ENCODE measurements at regions not wholly inside any gene's neighbourhood (a gene's known extent, or its start where the extent isn't known, plus 50 kb on each side); places are given as distances from the start of the nearest gene placed in this dataset.

DNA sequence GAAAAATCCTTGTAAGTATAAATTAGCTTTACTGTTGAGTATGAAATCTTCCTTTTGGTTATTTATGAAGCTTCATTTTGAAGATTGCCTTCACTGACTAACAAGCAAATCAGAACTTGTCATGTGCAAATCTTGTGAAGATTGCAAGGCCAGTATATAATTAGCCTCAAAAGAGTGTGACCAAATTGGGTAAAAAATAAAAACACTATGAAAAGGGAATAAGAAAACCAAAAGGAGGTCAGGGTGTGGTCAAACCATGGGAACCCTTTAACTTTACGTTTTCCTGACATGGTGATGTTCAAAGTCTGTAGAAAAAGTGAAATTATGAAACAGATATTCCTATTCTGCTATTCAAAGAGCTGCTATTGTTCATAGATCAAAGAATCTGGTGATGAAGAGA is 230.3 kb downstream of the BCAT1 start:
- Histone ChIP-seq H3K4me3 (replicated peaks in 1 of 2; ENCODE audit: low read depth in 1 of 2, low read length in 2 of 2) (no peak overlapping the region), H3K27me3 (ENCODE audit: insufficient read depth, low read length) (no peaks in the 10 kb centered on the region), H3K4me2 (ENCODE audit: low read length) (no peak overlapping the region), H4K20me1 (ENCODE audit: insufficient read depth) (no peaks in the 10 kb centered on the region), H3K79me2 (ENCODE audit: insufficient read depth, low read length) (no peaks in the 10 kb centered on the region), H3K27ac (ENCODE audit: low read depth, low read length) (no peak overlapping the region), H3K4me1 (ENCODE audit: control insufficient read depth in 1 of 2, insufficient read depth in 2 of 2, low read length in 2 of 2) (no peaks in the 10 kb centered on the region), H3K9ac (ENCODE audit: low read length) (no peak overlapping the region), H2AFZ (ENCODE audit: low read depth, low read length, poor library complexity, severe bottlenecking) (no peak overlapping the region), H3K9me2 (ENCODE audit: insufficient read depth) (no peaks in the 10 kb centered on the region), H3K36me3 (ENCODE audit: control insufficient read depth in 1 of 2, insufficient read depth in 2 of 2, low read length in 2 of 2) (no peaks in the 10 kb centered on the region), H3K9me3 (ENCODE audit: control insufficient read depth in 1 of 2, insufficient read depth in 1 of 2, low read depth in 1 of 2, low read length in 2 of 2) (no peaks in the 10 kb centered on the region; a peak in 1 of 4 replicates)
- CTCF ChIA-PET = no interaction called here
- TF ChIP-seq JUND (IDR thresholded peaks at IDR 0.05) (no peak), CEBPB (IDR thresholded peaks at IDR 0.05; ENCODE audit: low read depth) (no peak), RAD21 (IDR thresholded peaks at IDR 0.05; ENCODE audit: low read depth) (no peak), POLR2A (IDR thresholded peaks at IDR 0.05; ENCODE audit: borderline replicate concordance, extremely low read depth, insufficient read depth, insufficient read length) (no peak), POLR2AphosphoS5 (IDR thresholded peaks at IDR 0.05; ENCODE audit: low read depth, low read length) (no peak), SIN3A (IDR thresholded peaks at IDR 0.05; ENCODE audit: low read depth) (no peak), ZFX (IDR thresholded peaks at IDR 0.05) (no peak), EZH2phosphoT487 (IDR thresholded peaks at IDR 0.05; ENCODE audit: borderline replicate concordance) (no peak), SRF (IDR thresholded peaks at IDR 0.05; ENCODE audit: low read depth) (no peak), EGR1 (IDR thresholded peaks at IDR 0.05; ENCODE audit: low read depth) (no peak)
- BruUV-seq (replicated peaks) = no TSS peak
- no peak for DNase-seq (ENCODE audit: low read depth, low spot score)
- RAD21 ChIA-PET (ENCODE audit: low non-redundant PET in 1 of 2, low total read pairs in 2 of 2, uncharacterized antibody in 2 of 2, unreplicated experiment in 2 of 2) = no interaction called here
- ATAC-seq = no peak
- POLR2A ChIA-PET = no interaction called here
- intact Hi-C loops (cut with micrococcal nuclease) = no loop called here

DNA sequence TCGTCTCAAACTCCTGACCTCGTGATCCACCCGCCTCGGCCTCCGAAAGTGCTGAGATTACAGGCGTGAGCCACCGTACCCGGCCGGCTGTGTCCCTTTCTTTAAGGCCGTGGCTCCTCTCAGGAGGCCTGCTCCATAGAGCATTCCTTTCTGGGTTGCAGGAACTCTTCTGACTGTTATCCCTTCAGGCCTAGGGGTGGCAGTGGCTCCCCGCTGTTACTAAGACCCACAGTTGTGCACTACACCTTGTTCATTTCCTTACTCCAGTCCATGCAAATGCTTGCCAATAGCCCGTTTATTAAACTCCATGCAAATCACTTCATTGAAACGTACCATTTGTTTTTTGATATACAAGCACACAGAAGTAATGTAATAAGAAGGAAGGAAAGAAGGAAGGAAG is 234.7 kb downstream of the BCAT1 start:
- Histone ChIP-seq H3K27me3 (ENCODE audit: insufficient read depth, low read length) (no peaks in the 10 kb centered on the region), H3K4me3 (replicated peaks in 1 of 2; ENCODE audit: low read depth in 1 of 2, low read length in 2 of 2) (no peak overlapping the region), H3K27ac (ENCODE audit: low read depth, low read length) (no peak overlapping the region), H2AFZ (ENCODE audit: low read depth, low read length, poor library complexity, severe bottlenecking) (no peak overlapping the region), H3K36me3 (ENCODE audit: control insufficient read depth in 1 of 2, insufficient read depth in 2 of 2, low read length in 2 of 2) (no peaks in the 10 kb centered on the region), H3K9me3 (ENCODE audit: control insufficient read depth in 1 of 2, insufficient read depth in 1 of 2, low read depth in 1 of 2, low read length in 2 of 2) (no peaks in the 10 kb centered on the region; a peak in 1 of 4 replicates), H3K79me2 (ENCODE audit: insufficient read depth, low read length) (no peaks in the 10 kb centered on the region), H3K9ac (ENCODE audit: low read length) (no peak overlapping the region), H3K4me2 (ENCODE audit: low read length) (no peak overlapping the region), H3K9me2 (ENCODE audit: insufficient read depth) (no peaks in the 10 kb centered on the region), H4K20me1 (ENCODE audit: insufficient read depth) (no peaks in the 10 kb centered on the region), H3K4me1 (ENCODE audit: control insufficient read depth in 1 of 2, insufficient read depth in 2 of 2, low read length in 2 of 2) (no peaks in the 10 kb centered on the region)
- ChIA-PET CTCF (no interaction called here), RAD21 (ENCODE audit: low non-redundant PET in 1 of 2, low total read pairs in 2 of 2, uncharacterized antibody in 2 of 2, unreplicated experiment in 2 of 2) (no interaction called here), POLR2A (no interaction called here)
- no TSS peak for BruUV-seq (replicated peaks)
- intact Hi-C loops (cut with micrococcal nuclease) = no loop called here
- DNase-seq (ENCODE audit: low read depth, low spot score) (no peak), ATAC-seq (no peak)
- TF ChIP-seq RAD21 (IDR thresholded peaks at IDR 0.05; ENCODE audit: low read depth) = no peak
- no peak for TF ChIP-seq POLR2AphosphoS5 (IDR thresholded peaks at IDR 0.05; ENCODE audit: low read depth, low read length)
- TF ChIP-seq ELF1 (IDR thresholded peaks at IDR 0.05; ENCODE audit: borderline replicate concordance, low read depth) = no peak
- TF ChIP-seq, protein P1, sequence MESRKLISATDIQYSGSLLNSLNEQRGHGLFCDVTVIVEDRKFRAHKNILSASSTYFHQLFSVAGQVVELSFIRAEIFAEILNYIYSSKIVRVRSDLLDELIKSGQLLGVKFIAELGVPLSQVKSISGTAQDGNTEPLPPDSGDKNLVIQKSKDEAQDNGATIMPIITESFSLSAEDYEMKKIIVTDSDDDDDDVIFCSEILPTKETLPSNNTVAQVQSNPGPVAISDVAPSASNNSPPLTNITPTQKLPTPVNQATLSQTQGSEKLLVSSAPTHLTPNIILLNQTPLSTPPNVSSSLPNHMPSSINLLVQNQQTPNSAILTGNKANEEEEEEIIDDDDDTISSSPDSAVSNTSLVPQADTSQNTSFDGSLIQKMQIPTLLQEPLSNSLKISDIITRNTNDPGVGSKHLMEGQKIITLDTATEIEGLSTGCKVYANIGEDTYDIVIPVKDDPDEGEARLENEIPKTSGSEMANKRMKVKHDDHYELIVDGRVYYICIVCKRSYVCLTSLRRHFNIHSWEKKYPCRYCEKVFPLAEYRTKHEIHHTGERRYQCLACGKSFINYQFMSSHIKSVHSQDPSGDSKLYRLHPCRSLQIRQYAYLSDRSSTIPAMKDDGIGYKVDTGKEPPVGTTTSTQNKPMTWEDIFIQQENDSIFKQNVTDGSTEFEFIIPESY (IDR thresholded peaks at IDR 0.05; ENCODE audit: extremely low read depth, insufficient replicate concordance, low read length) = no peak
- TF ChIP-seq EZH2phosphoT487 (IDR thresholded peaks at IDR 0.05; ENCODE audit: borderline replicate concordance) = no peak
- no peak for TF ChIP-seq CBX3 (IDR thresholded peaks at IDR 0.05; ENCODE audit: low read depth)
- no peak for TF ChIP-seq YY1 (IDR thresholded peaks at IDR 0.05; ENCODE audit: extremely low read depth, insufficient replicate concordance, low read depth, low read length)
- no peak for TF ChIP-seq EGR1 (IDR thresholded peaks at IDR 0.05; ENCODE audit: low read depth)
- TF ChIP-seq EZH2 (IDR thresholded peaks at IDR 0.05) = no peak
- TF ChIP-seq ZNF274 (IDR thresholded peaks at IDR 0.05; ENCODE audit: low read depth, low read length) = no peak
- TF ChIP-seq FOSL1 (IDR thresholded peaks at IDR 0.05; ENCODE audit: low read depth) = no peak
- TF ChIP-seq CEBPB (IDR thresholded peaks at IDR 0.05; ENCODE audit: low read depth) = no peak
- TF ChIP-seq SRF (IDR thresholded peaks at IDR 0.05; ENCODE audit: low read depth) = no peak
- TF ChIP-seq TCF7L2 (IDR thresholded peaks at IDR 0.05; ENCODE audit: borderline replicate concordance, extremely low read depth, insufficient read depth, insufficient read length) = no peak
- no peak for TF ChIP-seq POLR2A (IDR thresholded peaks at IDR 0.05; ENCODE audit: borderline replicate concordance, extremely low read depth, insufficient read depth, insufficient read length)
- no peak for TF ChIP-seq SP1 (IDR thresholded peaks at IDR 0.05; ENCODE audit: low read depth)

All from HCT116 (cell line).